PC-9 (cell line): ENCODE measurements at regions not wholly inside any gene's neighbourhood (a gene's known extent, or its start where the extent isn't known, plus 50 kb on each side); places are given as distances from the start of the nearest gene placed in this dataset.

Experiments
- BruUV-seq: library from RNA; stranded (reverse); fragments of 400-500 nt; replicated peaks from 2 replicates; lab custom pipeline; 2021; lab: Mats Ljungman, UMichigan
- CTCF ChIA-PET: fragments of 300-600 bp; sonication (Branson Sonifier 250); formaldehyde crosslinking; loops from one replicate; lab custom pipeline; 2022; ENCODE audit warnings: antibody characterized with exemption; lab: Charles Lee
- POLR2A ChIA-PET: fragments of 300-600 bp; sonication (Branson Sonifier 250); formaldehyde crosslinking; loops from one replicate; lab custom pipeline; 2022; ENCODE audit warnings: antibody characterized with exemption; ENCODE audit not compliant: unreplicated experiment; lab: Charles Lee
- DNase-seq, 2 experiments: peaks; one replicate each; pipeline versions ENCODE4 v3.0.0 to v3.0.0-alpha.2; 2015 to 2022; ENCODE audit warnings: mixed read lengths in 1 of 2
- H2AFZ ChIP-seq: fragments of 200-600 bp; sonication (generic); 2 replicates; pipeline ENCODE4 v1.8.1; 2017; ENCODE audit warnings: antibody characterized with exemption
- H3F3A ChIP-seq: fragments of 200-600 bp; sonication (generic); 2 replicates; pipeline ENCODE4 v1.8.1; 2017; ENCODE audit warnings: antibody characterized with exemption, mild to moderate bottlenecking, low read depth; ENCODE audit not compliant: insufficient read depth
- H3K27ac ChIP-seq: fragments of 200-600 bp; sonication (generic); 2 replicates; pipeline ENCODE4 v1.6.1; 2016; ENCODE audit warnings: mixed run types
- H3K27me3 ChIP-seq: fragments of 200-600 bp; sonication (generic); 2 replicates; pipeline ENCODE4 v1.6.1; 2016; ENCODE audit warnings: low read depth, mixed run types; ENCODE audit not compliant: insufficient read depth
- H3K36me3 ChIP-seq: fragments of 200-600 bp; sonication (generic); 2 replicates; pipeline ENCODE4 v1.6.1; 2016; ENCODE audit warnings: low read depth, mixed run types
- H3K4me1 ChIP-seq: fragments of 200-600 bp; sonication (generic); replicated peaks from 2 replicates; pipeline ENCODE4 v1.6.1; 2016; ENCODE audit warnings: mixed run types; ENCODE audit not compliant: insufficient read depth
- H3K4me2 ChIP-seq: fragments of 200-600 bp; sonication (generic); 2 replicates; pipeline ENCODE4 v1.6.1; 2017; ENCODE audit warnings: mixed run types
- H3K4me3 ChIP-seq: fragments of 200-600 bp; sonication (generic); 2 replicates; pipeline ENCODE4 v1.6.1; 2016; ENCODE audit warnings: mixed run types
- H3K79me2 ChIP-seq: fragments of 200-600 bp; sonication (generic); 2 replicates; pipeline ENCODE4 v1.6.1; 2017; ENCODE audit warnings: low read depth, mixed run types
- H3K9me2 ChIP-seq: fragments of 200-600 bp; sonication (generic); 2 replicates; pipeline ENCODE4 v1.8.1; 2017; ENCODE audit warnings: mild to moderate bottlenecking; ENCODE audit not compliant: insufficient read depth
- H3K9me3 ChIP-seq: fragments of 200-600 bp; sonication (generic); 2 replicates; pipeline ENCODE4 v1.8.1; 2016; ENCODE audit warnings: low read depth; ENCODE audit not compliant: insufficient read depth
- H4K20me1 ChIP-seq: fragments of 200-600 bp; sonication (generic); 2 replicates; pipeline ENCODE4 v1.8.1; 2017; ENCODE audit not compliant: insufficient read depth
- CTCF ChIP-seq: fragments of 200-600 bp; sonication (generic); conservative IDR thresholded peaks from 2 replicates; pipeline ENCODE4 v1.6.1; 2017; ENCODE audit warnings: mixed run types, antibody characterized with exemption, mild to moderate bottlenecking, moderate library complexity
- EZH2 ChIP-seq: fragments of 200-600 bp; sonication (generic); IDR thresholded peaks from 2 replicates; pipeline ENCODE4 v1.8.0; 2017; ENCODE audit warnings: antibody characterized with exemption, low read depth
- intact Hi-C: fragments of 100-400 bp; cut with micrococcal nuclease; formaldehyde crosslinking; loops from one replicate; pipeline ENCODE4 v1.10.0; 2022; ENCODE audit not compliant: unreplicated experiment

- no peaks in the 10 kb centered on the region for H3F3A ChIP-seq
- H3K36me3 ChIP-seq, result no peaks in the 10 kb centered on the region
- H3K4me3 ChIP-seq, result no peak overlapping the region
- no peak overlapping the region for H2AFZ ChIP-seq
- ChIA-PET CTCF (no interaction called here), POLR2A (no interaction called here)
- peak; percentile 60 for TF ChIP-seq CTCF
- no peak for TF ChIP-seq EZH2
- no peaks in the 10 kb centered on the region for H3K4me1 ChIP-seq
- intact Hi-C loops, result no loop called here
- H3K9me2 ChIP-seq, result no peaks in the 10 kb centered on the region
- BruUV-seq, result no TSS peak
- DNase-seq, result no peak
- no peak overlapping the region for H3K4me2 ChIP-seq
- no peaks in the 10 kb centered on the region for H3K27me3 ChIP-seq
- no peaks in the 10 kb centered on the region for H3K79me2 ChIP-seq
- H3K27ac ChIP-seq, result no peak overlapping the region
- no peaks in the 10 kb centered on the region for H3K9me3 ChIP-seq
- H4K20me1 ChIP-seq, result no peaks in the 10 kb centered on the region
Observed at GRCh38 chr12:17278946-17279345, 673.0 kb upstream of the LMO3 start.

DNA sequence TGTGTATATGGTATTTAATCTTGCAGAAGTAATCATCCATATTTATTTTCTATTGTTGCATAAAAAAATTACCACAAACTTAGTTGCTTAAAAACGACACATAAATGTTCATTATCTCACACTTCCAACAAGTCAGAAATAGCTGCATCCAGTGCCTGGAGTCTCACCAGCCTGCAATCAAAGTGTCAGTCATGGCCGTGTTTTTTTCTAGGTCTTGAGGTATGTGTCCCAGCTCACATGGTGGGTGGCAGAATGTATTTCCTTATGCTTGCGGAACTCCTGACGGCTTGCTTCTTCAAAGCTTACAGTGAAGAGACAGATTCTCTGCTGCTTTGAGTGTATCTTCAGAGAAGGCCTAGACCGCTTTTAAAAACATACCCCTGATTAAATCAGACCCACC is 670.2 kb upstream of the LMO3 start:
- POLR2A ChIA-PET, result no interaction called here
- H3K27ac ChIP-seq, result no peak overlapping the region
- no peaks in the 10 kb centered on the region for H3K27me3 ChIP-seq
- no peak overlapping the region for H2AFZ ChIP-seq
- intact Hi-C loops, result no loop called here
- H3K9me2 ChIP-seq, result no peaks in the 10 kb centered on the region
- DNase-seq, result no peak
- H3K4me1 ChIP-seq, result no peaks in the 10 kb centered on the region
- H4K20me1 ChIP-seq, result no peaks in the 10 kb centered on the region
- no peaks in the 10 kb centered on the region for H3K79me2 ChIP-seq
- H3K36me3 ChIP-seq, result no peaks in the 10 kb centered on the region
- no TSS peak for BruUV-seq
- CTCF ChIA-PET, result no interaction called here
- H3K9me3 ChIP-seq, result no peaks in the 10 kb centered on the region
- no peaks in the 10 kb centered on the region for H3F3A ChIP-seq
- TF ChIP-seq CTCF (no peak), EZH2 (no peak)
- H3K4me3 ChIP-seq, result no peak overlapping the region
- no peak overlapping the region for H3K4me2 ChIP-seq

- TF ChIP-seq EZH2, result no peak
- TF ChIP-seq CTCF, result no peak
- H3K27me3 ChIP-seq, result no peaks in the 10 kb centered on the region
- H4K20me1 ChIP-seq, result no peaks in the 10 kb centered on the region
- no peak overlapping the region for H3K27ac ChIP-seq
- ChIA-PET POLR2A (no interaction called here), CTCF (no interaction called here)
- H3K4me1 ChIP-seq, result no peaks in the 10 kb centered on the region
- no peaks in the 10 kb centered on the region for H3K36me3 ChIP-seq
- H3K9me3 ChIP-seq, result no peaks in the 10 kb centered on the region
- no peaks in the 10 kb centered on the region for H3K9me2 ChIP-seq
- intact Hi-C loops, result no loop called here
- DNase-seq, result no peak
- H3K79me2 ChIP-seq, result no peaks in the 10 kb centered on the region
- no peak overlapping the region for H3K4me2 ChIP-seq
- H3F3A ChIP-seq, result no peaks in the 10 kb centered on the region
- H2AFZ ChIP-seq, result no peak overlapping the region
- H3K4me3 ChIP-seq, result no peak overlapping the region
- no TSS peak for BruUV-seq
Observed at GRCh38 chr12:17266856-17267255, 660.9 kb upstream of the LMO3 start.
